CD4-positive, alpha-beta T cell treated with Interleukin-21 for 1 hour (primary cell): ENCODE measurements at regions not wholly inside any gene's neighbourhood (a gene's known extent, or its start where the extent isn't known, plus 50 kb on each side); places are given as distances from the start of the nearest gene placed in this dataset.

Experiments
- DNase-seq: peaks from one replicate; pipeline ENCODE4 v3.0.0-alpha.2; 2020

GRCh38 chr12:19021646-19022045 lies 107.9 kb upstream of the PLEKHA5 start:
- no peak for DNase-seq

DNA sequence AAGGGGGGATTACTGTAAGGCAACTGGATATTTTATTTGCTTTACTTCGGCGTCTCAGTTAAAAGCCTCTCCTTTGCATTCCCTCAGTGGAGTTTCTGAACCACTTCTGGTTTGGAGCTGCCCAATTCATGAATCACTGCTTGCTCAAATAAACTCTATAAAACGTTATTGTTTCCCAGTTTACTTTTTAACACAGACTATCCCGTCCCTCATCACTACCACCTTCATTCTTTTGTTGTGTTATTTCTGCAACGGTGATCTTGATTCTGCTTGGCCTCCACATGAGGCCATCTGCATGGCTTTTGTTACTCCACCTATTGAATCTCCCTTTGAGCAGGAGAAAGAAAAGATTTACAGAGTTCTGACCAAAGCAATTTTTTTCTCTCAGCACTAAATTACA lies 104.0 kb upstream of the PLEKHA5 start:
- DNase-seq = no peak

DNA sequence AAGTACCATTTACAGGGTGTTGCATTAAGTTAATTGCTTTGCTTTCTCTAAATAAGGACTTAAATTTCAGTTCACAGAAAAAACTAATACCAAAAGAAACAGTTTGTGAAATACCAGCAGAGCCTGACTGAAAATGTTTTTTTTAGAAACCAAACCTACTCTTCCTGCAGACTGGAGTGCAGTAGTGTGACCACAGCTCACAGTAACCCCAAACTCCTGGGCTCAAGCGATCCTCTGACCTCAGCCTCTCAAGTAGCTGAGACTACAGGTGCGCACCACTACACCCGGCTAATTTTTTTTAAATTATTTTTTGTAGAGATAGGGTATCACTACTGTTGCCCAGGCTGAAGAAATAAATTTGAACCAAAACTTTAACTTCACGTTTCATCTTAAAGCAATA lies 103.5 kb upstream of the PLEKHA5 start:
- no peak for DNase-seq

DNA sequence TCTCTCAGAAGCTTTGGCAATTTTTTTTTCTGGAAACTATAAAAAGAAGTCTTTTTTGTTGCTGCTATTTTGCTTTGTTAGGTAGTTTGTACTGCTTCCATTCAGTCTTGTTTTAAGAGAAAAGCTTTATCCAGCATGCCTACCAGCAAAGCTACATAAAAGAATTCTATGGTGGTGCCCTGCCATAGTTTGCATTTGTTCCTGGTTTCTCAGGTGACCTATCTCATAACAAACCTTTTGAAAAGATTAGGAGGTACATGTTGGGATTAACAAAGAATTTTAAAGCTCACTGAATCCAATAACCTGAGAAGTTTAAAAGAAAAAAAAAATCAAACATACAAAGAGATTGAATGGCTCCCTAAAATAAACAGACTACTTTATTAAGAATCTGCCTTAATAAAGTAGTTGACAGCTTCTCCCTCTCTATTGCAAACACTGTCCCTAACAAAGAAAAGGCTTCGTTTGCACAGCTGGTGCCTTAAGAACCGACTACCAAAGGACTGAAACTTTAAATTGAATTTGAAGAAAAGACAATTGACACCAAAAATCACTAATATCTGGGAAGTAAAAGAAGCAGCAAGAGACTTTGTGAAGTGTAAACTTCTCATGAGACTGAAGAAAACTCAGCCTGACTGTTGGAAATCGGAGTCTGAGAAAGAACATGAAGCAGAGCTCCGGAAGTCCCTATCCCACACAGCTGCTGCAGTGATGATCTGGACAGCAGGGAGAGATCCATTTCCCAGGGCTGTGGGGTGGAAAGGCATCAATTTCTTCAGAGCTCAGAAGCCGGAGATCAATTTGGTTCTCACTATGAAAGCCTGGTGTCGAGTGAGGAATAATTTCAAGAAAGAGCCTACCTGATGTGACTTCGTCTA lies 102.7 kb upstream of the PLEKHA5 start:
- DNase-seq = no peak

DNA sequence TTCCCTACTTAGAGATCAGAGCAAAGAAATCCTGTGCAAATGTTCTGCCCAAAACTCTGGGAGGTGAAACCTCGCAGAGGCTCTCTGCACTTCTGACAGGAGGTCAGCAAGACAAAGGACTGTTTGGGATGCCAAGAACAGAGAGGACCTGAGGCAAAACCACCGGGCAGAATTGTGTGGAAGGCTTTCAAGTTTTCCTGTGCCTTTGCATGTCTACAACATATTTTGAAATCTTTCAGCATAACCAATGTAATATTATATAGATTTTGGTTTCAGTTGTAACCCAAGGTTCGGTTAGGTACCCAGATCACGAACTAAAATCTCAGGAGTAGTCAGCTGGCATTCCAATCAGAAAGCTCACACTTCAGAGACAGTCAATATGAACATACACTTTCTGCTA lies 99.4 kb upstream of the PLEKHA5 start:
- DNase-seq = no peak

DNA sequence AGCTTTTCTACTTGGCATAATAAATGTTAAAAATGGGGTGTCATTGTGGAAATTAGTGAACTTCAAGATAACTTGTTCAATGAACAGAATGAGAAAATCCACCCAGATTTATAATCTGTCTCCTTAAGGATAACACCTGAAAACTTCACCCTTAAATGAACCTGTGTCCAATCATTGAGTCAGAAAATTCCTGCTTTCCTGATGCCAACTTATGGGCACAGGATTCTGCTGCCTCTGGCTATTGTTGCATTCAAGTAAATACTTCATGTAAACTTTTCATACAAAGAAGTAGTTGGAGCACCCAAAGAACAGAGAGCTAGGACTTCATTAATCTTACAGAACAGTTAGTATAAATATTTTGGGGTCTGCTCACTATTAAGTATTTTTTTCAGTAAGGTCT lies 98.9 kb upstream of the PLEKHA5 start:
- no peak for DNase-seq

DNA sequence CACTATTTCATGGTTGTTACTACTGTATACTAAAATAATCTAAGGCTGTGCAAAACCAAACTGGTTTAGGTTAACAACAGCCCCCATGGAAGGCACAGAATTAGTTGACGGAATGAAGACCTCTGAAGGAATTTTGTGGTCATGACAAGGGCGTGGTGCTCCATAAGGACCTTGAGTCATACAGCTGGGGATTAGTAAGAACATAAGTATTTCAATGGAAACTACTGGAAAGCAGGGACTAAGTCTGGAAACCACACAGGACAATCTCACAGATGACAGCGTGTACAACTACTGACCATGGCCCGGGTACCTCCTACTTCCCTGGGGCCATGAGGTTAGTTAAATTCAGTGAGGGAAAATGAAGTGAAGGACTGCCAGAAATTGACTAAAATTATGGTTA lies 98.5 kb upstream of the PLEKHA5 start:
- no peak for DNase-seq

GRCh38 chr12:19032826-19033225 lies 96.7 kb upstream of the PLEKHA5 start:
- DNase-seq = no peak

DNA sequence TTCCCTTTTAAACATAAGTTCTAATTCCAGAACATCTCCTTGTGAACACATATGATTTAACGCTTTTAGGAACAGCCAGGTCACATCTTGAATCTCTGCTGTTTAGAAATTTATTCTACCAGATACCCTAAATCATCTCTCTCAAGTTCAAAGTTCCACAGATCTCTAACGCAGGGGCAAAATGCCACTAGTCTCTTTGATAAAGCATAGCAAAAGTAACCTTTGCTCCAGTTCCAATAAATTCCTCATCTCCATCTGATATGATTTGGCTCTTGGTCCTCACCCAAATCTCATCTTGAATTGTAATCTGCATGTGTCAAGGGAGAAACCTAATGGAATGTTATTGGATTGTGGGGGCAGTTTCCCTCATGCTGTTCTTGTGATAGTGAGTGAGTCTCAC lies 96.3 kb upstream of the PLEKHA5 start:
- DNase-seq = no peak

DNA sequence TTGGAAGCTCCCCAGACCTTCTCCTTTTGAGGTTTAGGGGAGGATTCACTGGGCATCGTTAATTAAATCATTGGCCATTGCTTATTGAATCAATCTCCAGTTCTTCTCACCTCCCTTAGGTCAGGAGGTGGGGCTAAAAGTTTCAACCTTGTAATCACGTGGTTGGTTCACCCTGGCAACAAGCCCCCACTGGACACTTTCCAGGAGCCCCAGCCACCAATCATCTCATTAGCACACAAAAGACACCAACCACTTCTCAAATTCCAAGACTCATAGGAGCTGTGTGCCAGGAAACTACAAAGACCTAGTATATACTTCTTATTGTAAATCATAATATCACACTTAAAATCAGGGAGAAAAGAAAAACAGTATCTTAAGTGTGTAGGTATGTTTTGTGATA lies 94.6 kb upstream of the PLEKHA5 start:
- DNase-seq = no peak

DNA sequence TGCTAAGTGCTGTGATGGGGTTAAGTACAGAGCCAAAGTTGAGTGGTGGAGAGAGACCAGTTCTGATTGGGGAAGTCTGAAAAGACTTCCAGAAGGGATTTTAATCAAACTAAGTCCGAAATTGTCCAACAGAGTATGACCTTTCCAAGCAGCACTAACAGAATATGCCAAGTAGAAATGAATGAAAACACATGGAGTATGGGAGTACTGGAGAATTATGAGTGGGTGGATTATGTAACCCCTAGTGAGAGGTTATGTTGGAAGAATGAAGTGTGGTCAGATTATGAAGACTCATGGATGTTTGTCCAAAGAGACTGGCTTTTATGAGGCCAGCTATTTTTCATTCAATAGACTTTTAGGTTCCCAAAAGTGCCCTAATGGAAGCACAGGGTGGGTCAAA lies 94.0 kb upstream of the PLEKHA5 start:
- no peak for DNase-seq

DNA sequence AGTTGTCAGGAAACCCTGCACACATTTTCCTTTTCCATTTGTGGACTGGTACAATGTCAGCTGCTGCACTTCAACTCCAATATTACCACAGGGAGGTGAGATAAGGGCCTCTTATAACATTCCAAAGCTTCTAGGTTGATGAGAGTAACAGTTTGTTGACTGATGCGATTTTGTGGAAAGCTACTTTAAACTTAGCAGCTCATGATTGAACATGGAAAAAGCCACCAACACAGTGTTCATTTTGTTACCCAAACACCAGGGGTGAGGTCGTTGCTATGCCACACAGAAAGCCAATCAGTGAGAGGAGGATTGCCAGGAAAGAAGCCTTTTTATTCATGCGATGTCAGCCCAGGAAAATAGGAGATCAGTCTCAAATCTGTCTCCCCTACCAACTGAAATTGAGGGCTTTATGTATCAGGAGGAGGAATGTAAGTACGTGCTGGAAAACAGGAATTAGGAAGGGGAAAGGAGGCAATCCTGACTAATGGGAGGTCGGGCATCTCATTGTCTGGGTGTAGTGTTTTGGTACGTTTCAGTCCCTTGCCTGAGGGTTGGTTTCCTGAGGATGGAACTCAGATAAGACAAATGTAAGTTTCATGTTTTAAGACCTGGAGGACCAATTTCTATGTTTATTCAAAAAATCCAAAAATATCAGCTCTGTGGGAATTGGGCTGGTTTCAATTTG lies 92.7 kb upstream of the PLEKHA5 start:
- no peak for DNase-seq

DNA sequence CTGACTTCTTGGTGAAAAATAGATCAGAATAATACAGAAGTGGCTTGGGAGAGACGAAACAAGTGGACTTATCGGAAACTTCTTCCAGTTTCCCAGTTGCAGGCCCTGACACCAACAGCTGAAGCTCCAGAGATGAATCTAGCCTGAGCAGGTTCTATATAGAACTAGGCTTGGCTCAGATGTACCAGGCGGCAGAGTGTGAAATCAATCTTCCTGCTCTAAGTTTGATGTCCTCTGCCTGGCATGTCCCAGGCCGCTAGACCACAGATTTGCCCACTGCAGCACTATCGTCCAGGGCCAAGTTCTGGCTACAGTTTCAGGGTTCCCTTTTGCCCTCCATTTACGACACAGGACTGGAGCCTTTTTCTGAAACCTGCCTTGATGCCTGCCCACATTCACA lies 91.3 kb upstream of the PLEKHA5 start:
- DNase-seq = no peak

DNA sequence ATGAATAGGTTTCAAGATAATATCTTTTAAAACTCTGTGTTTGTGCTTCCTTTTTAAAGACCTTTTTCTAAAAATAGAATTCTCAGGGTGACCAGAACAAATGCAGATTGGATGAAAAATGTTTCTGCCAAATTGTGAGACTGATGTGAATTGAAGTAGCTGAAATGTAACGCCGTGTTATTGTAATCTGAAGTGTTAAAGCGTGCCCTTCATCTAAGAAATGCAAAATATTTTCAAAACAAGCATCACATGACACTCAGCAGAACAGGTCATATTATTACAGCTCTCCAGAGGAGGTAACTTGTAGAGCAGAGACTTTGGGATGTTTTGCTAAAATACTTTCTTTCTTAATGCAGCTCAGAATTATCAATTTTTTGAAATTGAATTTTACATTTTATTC lies 90.0 kb upstream of the PLEKHA5 start:
- DNase-seq = no peak

GRCh38 chr12:19042221-19042620 lies 87.3 kb upstream of the PLEKHA5 start:
- DNase-seq = no peak

DNA sequence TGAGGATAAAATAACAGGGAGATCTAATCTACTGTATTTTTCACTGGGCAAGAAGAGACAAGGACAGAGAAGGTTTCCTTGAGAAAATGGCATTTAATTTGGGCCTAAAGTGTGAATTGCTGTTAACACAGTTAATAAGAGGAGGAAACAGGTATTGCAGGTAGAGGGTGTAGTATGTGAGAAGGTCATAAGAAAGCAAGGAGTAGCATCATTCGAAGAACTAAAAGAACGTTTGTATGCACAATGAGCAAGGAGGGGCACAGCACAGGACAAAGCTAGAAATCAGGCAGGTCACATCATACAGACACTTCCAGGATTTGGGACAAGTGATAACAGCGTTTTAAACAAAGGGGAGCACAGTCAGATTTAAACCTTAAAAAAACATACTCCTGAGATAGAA lies 85.1 kb upstream of the PLEKHA5 start:
- DNase-seq = no peak

GRCh38 chr12:19044891-19045290 lies 84.6 kb upstream of the PLEKHA5 start:
- DNase-seq = no peak

DNA sequence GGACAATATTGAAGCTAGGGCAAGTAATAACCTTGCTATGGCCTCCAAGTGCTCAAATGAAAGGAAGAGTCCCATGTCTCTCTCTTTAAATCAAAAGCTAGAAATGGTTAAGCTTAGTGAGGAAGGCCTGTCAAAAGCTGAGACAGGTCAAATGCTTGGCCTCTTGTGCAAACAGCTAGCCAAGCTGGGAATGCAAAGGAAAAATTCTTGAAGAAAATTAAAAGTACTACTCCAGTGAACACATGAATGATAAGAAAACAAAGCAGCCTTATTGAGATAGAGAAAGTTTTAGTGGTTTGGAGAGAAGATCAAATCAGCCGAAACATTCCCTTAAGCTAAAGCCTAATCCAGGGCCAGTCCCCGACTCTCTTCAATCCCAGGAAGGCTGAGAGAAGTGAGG lies 84.1 kb upstream of the PLEKHA5 start:
- DNase-seq = no peak

- no peak for DNase-seq
Measured at GRCh38 chr12:19048943-19049342, 80.6 kb upstream of the PLEKHA5 start.

- DNase-seq = no peak
Measured at GRCh38 chr12:19052689-19053088, 76.8 kb upstream of the PLEKHA5 start.

- DNase-seq = no peak
Measured at GRCh38 chr12:19053218-19053617, 76.3 kb upstream of the PLEKHA5 start.

DNA sequence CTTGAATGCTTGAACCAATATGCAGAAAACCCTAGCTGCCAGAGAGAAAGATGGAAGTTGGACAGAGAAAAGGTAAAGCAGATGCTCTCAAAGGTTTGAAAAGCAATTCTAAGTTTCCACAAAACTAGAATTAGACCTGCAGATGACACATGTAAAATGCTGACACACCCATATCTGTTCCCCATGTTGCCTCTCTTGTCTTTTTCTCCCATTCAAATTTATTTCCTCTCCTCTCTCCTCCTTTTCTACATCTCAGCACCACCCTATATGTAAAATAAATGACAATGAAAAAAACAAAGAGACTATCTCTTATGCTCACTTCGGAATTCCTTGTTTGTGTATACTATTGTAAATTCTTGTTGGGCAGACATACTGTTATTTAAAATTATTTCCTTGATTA lies 75.5 kb upstream of the PLEKHA5 start:
- DNase-seq = no peak

- DNase-seq = no peak
Measured at GRCh38 chr12:19055589-19055988, 73.9 kb upstream of the PLEKHA5 start.

DNA sequence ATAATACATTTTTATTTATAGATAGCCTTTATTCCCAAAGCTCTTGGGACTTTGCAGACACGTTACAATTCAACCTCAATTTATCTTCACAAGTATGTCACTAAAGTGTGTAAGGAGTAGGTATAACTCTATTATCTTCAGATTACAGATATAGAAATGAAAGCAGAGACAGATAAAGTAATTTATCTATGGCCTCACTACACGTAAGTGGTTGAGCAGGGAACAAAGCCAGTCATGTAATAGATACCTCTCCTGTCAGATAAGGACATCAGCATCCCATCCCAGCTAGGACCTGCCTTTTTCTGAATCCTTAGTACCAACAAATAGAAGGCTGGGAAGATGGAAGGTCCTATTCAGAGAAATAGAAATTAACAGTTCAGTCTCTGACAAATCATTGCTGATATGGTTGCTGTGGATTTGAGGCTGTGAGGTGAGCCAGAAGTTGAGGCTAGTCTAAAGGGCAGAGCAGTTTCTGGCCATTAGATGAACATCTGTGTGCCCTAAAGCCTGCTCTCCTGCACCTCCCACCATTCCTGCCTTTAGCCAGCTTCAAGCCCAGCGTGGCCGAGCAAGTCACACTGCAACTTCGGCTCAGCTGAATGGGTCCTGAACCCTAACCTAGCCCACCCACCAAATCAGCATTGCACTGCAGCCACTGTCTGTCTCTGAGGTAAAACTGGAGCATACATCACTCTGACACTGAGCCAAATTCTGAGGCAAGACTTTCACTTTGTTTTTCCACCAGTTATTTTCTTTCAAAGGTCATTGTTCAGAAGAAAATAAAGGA lies 71.1 kb upstream of the PLEKHA5 start:
- no peak for DNase-seq
